HUES48 (cell line): ENCODE measurements at regions not wholly inside any gene's neighbourhood (a gene's known extent, or its start where the extent isn't known, plus 50 kb on each side); places are given as distances from the start of the nearest gene placed in this dataset.

ENCODE experiments used
- H3K27ac ChIP-seq: one replicate; pipeline ENCODE4 v1.7.0; 2013; ENCODE audit warnings: low read depth, low read length, inconsistent platforms
- H3K27me3 ChIP-seq: 2 replicates; pipeline ENCODE4 v1.6.1; 2013; ENCODE audit warnings: mild to moderate bottlenecking, low read length; ENCODE audit not compliant: control insufficient read depth, insufficient read depth
- H3K36me3 ChIP-seq: 2 replicates; pipeline ENCODE4 v1.6.1; 2013; ENCODE audit warnings: low read length; ENCODE audit not compliant: control insufficient read depth, insufficient read depth
- H3K4me1 ChIP-seq: 2 replicates; pipeline ENCODE4 v1.6.1; 2013; ENCODE audit warnings: mild to moderate bottlenecking, low read length; ENCODE audit not compliant: control insufficient read depth, insufficient read depth
- H3K4me3 ChIP-seq: 2 replicates; pipeline ENCODE4 v1.5.1; 2013; ENCODE audit warnings: mild to moderate bottlenecking, low read depth, low read length
- H3K9ac ChIP-seq: 2 replicates; pipeline ENCODE4 v1.6.1; 2013; ENCODE audit warnings: mild to moderate bottlenecking, low read depth, low read length, moderate library complexity
- H3K9me3 ChIP-seq: 2 replicates; pipeline ENCODE4 v1.6.1; 2013; ENCODE audit warnings: low read length; ENCODE audit not compliant: control insufficient read depth, insufficient read depth

DNA sequence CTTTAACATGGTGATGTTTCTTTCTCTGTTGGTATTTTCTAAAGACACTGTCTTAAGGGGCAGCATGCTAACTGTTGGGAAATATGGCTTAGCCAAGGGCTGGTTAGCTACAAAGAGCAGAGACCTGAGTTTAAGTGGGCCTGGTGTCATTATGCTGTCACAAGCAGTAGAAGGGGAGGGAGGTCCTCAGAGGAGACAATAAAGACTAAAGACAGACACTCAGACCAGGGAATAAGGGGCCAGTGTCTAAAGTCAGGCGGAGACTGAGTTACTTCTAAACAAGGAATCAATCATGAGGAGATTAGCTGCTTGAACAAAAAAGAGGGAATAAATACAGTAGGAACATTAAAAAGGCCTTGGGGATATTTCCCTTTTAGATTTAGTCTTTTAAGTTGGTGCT is 142.7 kb upstream of the DPPA4 start:
- H3K9me3 ChIP-seq = no peaks in the 10 kb centered on the region
- H3K36me3 ChIP-seq = no peaks in the 10 kb centered on the region
- H3K27me3 ChIP-seq = no peaks in the 10 kb centered on the region
- no peak overlapping the region for H3K4me3 ChIP-seq
- no peak overlapping the region for H3K9ac ChIP-seq
- H3K4me1 ChIP-seq = peaks cover 12% of the 10 kb centered on the region
- H3K27ac ChIP-seq = no peak overlapping the region

DNA sequence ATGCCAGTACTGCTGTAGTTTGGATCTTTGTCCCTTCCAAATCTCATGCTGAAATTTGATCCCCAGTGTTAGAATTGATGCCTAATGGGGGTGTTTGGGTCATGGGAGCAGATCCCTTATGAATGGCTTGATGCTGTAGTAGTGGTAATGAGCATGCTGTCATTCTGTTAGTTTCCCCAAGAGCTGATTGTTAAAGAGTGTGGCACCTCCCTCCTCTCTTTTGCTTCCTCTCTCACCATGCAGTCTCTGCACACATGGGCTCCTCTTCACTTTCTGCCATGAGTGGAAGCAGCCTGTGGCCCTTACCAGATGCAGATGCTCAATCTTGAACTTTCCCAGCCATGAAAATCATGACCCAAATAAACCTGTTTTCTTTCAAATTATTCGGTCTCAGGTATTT is 141.3 kb upstream of the DPPA4 start:
- Histone ChIP-seq H3K9ac (no peak overlapping the region), H3K27ac (no peak overlapping the region), H3K27me3 (no peaks in the 10 kb centered on the region), H3K4me1 (peaks cover 12% of the 10 kb centered on the region), H3K36me3 (no peaks in the 10 kb centered on the region), H3K4me3 (no peak overlapping the region), H3K9me3 (no peaks in the 10 kb centered on the region)

DNA sequence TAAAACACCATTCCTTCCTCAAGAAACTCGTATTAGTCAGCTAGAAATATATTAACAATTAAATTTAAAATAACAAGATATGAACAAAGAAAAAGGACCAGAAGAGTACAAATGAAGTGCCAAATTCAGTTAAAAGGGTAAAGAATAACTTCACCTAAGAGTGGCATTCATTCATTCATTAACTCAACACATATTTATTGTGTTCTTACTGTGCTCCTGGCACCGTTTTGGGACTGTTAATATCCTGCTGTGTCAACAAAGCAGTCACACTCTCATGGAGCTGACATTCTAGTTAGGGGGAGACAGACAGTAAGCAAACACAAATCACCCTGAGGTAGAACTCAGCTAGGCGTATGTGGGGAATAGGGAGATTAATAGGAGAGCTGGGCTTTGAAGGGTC is 123.6 kb upstream of the DPPA4 start:
- Histone ChIP-seq H3K4me3 (no peak overlapping the region), H3K9me3 (no peaks in the 10 kb centered on the region), H3K27me3 (no peaks in the 10 kb centered on the region), H3K9ac (no peak overlapping the region), H3K4me1 (no peaks in the 10 kb centered on the region), H3K27ac (no peak overlapping the region), H3K36me3 (no peaks in the 10 kb centered on the region)

DNA sequence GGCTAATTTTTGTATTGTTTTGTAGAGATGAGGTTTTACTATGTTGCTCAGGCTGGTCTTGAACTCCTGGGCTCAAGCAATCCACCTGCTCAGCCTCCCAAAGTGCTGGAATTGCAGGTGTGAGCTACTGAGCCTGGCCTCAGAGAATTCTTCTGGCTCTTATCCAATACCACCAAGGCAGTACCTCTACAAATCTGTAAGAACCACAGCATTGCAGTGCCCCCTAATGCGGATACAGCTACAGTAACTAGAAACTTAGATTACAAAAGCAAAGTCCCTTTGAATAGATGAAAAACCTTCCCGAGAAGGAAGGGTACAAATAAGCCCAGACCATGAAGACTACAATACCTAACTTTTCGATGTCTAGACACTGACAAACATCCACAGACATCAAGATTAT is 107.9 kb upstream of the DPPA4 start:
- Histone ChIP-seq H3K27me3 (no peaks in the 10 kb centered on the region), H3K27ac (no peak overlapping the region), H3K36me3 (no peaks in the 10 kb centered on the region), H3K9me3 (no peaks in the 10 kb centered on the region), H3K4me1 (no peaks in the 10 kb centered on the region), H3K9ac (no peak overlapping the region), H3K4me3 (no peak overlapping the region)

DNA sequence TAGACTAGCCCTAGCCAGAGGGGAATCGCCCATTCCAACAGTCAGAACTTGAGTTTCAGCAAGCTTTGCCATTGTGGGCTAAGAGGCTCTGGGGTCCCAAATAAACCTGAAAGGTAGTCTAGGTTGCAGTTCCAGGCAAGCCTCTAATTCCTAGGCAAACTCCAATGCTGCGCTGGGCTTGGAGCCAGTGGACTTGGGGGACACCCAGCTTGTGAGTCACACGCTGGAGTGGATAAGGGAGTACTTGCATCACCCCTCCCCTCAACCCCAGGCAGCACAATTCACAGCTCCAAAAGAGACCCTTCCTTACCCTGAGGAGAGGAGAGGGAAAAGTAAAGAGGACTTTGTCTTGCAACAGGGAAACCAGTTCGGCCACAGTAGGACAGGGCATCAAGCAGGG is 105.2 kb upstream of the DPPA4 start:
- Histone ChIP-seq H3K9ac (no peak overlapping the region), H3K27me3 (no peaks in the 10 kb centered on the region), H3K4me1 (no peaks in the 10 kb centered on the region)

DNA sequence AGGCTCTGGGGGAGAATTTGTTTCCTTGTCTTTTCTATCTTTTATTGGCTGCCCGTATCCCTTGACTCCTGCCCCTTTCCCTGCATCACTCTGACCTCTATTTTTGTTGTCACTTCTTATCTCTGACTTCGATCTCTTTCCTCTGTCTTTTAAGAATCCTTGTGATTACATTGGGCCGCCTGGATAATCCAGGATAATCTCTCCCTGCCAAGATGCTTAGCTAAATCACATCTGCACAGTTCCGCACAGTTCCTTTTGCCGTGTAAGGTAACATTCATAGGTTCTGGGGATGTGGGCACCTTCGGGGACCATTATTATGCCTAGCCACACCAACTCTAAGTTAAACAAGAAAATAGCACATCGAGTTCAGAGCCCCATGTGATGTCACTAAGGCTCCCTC is 103.0 kb upstream of the DPPA4 start:
- no peaks in the 10 kb centered on the region for H3K4me1 ChIP-seq
- no peak overlapping the region for H3K27ac ChIP-seq
- no peaks in the 10 kb centered on the region for H3K27me3 ChIP-seq
- no peaks in the 10 kb centered on the region for H3K9me3 ChIP-seq
- H3K9ac ChIP-seq = no peak overlapping the region
- no peak overlapping the region for H3K4me3 ChIP-seq
- no peaks in the 10 kb centered on the region for H3K36me3 ChIP-seq

More for the DNA sequence above, 105.2 kb upstream of the DPPA4 start:
- no peaks in the 10 kb centered on the region for H3K36me3 ChIP-seq
- no peak overlapping the region for H3K4me3 ChIP-seq
- H3K27ac ChIP-seq = no peak overlapping the region
- H3K9me3 ChIP-seq = no peaks in the 10 kb centered on the region

DNA sequence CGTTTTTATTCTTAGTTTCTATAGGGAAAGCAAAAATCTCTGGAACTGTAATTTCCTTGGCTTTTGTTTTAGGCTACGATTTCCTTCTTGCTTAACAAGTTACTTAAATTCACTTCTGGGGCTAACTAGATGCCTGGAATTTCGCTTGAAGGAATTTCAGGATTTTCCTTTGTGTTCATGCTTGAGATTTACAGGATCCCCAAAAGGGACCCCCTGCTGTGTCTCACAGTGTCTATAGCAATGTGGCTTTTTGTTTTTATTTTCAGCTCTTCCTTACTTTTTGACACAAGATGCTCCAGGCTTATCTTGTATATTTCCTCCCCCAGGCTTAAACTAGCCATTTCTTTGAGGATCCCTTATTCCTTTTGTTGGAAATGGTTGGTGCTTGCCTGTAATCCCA is 95.5 kb upstream of the DPPA4 start:
- Histone ChIP-seq H3K4me1 (peaks cover 31% of the 10 kb centered on the region), H3K9me3 (no peaks in the 10 kb centered on the region), H3K27me3 (no peaks in the 10 kb centered on the region), H3K9ac (no peak overlapping the region), H3K27ac (peak overlapping the region; percentile 82), H3K36me3 (no peaks in the 10 kb centered on the region), H3K4me3 (no peak overlapping the region; the same call in 1 of the 2 replicates)

DNA sequence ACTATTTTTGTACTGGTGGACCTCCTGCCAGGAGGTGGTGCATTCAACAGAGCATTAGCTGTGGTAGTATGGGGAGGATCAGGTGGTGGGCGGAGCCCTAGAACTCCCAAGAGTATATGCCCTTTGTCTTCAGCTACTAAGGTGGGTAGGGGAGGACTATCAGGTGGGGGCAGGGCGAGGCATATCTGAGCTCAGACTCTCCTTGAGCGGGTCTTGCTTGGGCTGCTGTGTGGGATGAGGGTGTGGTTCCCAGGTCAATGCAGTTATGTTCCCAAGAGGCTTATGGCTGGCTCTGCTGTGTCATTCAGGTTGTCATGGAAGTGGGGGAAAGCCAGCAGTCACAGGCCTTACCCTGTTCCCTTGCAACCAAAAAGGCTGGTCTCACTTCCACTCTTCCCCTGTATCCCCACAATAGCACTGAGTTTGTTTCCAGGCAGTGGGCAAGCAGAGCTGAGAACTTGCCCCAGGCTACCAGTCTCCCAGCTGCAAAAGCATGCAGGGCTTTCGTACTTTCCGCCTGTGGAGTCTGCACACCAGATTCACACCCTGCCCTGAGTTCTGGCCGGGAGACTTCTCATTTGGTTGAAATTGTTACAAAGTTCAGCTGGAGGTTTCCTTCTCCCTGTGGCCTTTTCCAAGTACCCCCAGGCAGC is 93.7 kb upstream of the DPPA4 start:
- no peaks in the 10 kb centered on the region for H3K9me3 ChIP-seq

DNA sequence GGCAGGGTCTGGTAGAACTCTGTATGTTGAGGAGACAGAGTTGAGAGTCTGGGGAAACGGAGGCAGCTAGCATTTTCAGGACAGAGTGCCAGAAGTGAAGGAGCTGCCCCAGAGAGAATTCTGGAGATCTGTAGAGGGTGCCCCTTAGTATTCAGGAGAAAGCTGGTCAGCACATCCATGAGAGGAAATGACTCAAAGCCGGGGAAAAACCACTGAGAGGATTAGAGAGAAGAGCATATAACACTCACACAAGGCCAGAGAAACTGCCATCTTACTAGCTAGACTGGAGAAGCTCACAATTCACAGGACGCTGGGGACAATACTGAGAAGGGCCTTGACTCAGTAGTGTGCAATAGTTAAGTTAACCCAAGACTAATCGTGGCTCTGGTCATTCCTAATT is 75.7 kb upstream of the DPPA4 start:
- Histone ChIP-seq H3K4me1 (peaks cover 7% of the 10 kb centered on the region; the same call in 1 of the 2 replicates), H3K36me3 (no peaks in the 10 kb centered on the region), H3K27me3 (no peaks in the 10 kb centered on the region), H3K9me3 (no peaks in the 10 kb centered on the region), H3K4me3 (no peak overlapping the region), H3K27ac (no peak overlapping the region), H3K9ac (no peak overlapping the region)

More for the DNA sequence above, 93.7 kb upstream of the DPPA4 start:
- no peak overlapping the region for H3K27ac ChIP-seq
- no peak overlapping the region for H3K4me3 ChIP-seq
- no peaks in the 10 kb centered on the region for H3K36me3 ChIP-seq
- H3K27me3 ChIP-seq = no peaks in the 10 kb centered on the region
- H3K9ac ChIP-seq = no peak overlapping the region
- H3K4me1 ChIP-seq = peaks cover 31% of the 10 kb centered on the region

DNA sequence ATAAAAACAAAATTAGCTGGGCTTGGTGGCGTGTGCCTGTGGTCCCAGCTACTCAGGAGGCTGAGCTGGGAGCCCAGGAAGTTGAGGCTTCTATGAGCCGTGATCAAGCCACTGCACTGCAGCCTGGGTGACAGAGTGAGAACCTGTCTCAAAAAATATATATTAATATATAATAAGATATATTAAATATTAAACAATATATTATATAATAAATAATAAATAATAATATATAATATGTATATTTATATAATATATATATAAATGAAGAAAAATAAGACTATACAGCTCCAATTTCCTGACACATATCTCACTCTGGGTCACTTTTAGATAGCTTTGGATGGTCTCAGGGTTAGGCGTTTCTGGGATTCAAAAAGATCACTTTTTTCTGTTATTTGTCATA is 74.2 kb upstream of the DPPA4 start:
- H3K4me3 ChIP-seq = no peak overlapping the region
- H3K9ac ChIP-seq = no peak overlapping the region
- peaks cover 7% of the 10 kb centered on the region; the same call in 1 of the 2 replicates for H3K4me1 ChIP-seq
- no peak overlapping the region for H3K27ac ChIP-seq
- no peaks in the 10 kb centered on the region for H3K36me3 ChIP-seq
- no peaks in the 10 kb centered on the region for H3K27me3 ChIP-seq
- H3K9me3 ChIP-seq = no peaks in the 10 kb centered on the region

DNA sequence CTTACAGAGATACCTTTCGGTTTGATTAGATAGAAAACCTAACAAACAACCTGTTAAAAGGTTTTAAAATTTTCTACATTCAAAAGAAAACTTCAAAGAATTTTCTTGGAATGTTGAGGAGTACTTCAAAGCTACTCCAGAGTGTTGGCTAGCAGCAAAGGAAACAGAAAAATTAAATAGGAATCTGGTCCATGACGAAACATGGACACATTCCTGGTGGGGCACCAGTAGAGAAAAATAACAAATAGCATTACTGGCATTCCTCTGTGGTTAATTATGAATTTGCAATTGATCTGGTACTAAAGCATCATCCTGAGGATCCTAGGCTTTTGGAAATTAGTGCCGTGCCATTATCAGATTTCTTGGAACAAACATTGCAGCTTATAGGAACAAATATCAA is 59.5 kb upstream of the DPPA4 start:
- no peaks in the 10 kb centered on the region for H3K9me3 ChIP-seq
- no peaks in the 10 kb centered on the region for H3K36me3 ChIP-seq
- peaks cover 9% of the 10 kb centered on the region; the same call in 1 of the 2 replicates for H3K4me1 ChIP-seq
- no peak overlapping the region for H3K4me3 ChIP-seq
- no peaks in the 10 kb centered on the region for H3K27me3 ChIP-seq
- H3K27ac ChIP-seq = no peak overlapping the region
- no peak overlapping the region for H3K9ac ChIP-seq
